GM13976 (cell line): ENCODE measurements at regions not wholly inside any gene's neighbourhood (a gene's known extent, or its start where the extent isn't known, plus 50 kb on each side); places are given as distances from the start of the nearest gene placed in this dataset.

Source experiments
- DNase-seq: peaks from one replicate; pipeline ENCODE4 v3.0.0; 2012; ENCODE audit warnings: low spot score
- in situ Hi-C: fragments of 300-500 bp; cut with MboI; formaldehyde crosslinking; loops from one replicate; pipeline ENCODE4 v1.12.0; 2022; ENCODE audit warnings: low sequenced_read_pairs, mixed read lengths, inconsistent platforms; ENCODE audit not compliant: unreplicated experiment
- TF ChIP-seq, protein P1 (sequence below): IDR thresholded peaks from 2 replicates; pipeline ENCODE4 v1.5.1; 2012; ENCODE audit warnings: borderline replicate concordance, mild to moderate bottlenecking; ENCODE audit not compliant: insufficient read depth; ENCODE audit errors: extremely low read depth, missing control alignments, control extremely low read depth

GRCh38 chr13:71118779-71119364, 748.1 kb downstream of the DACH1 start:
- no peak for DNase-seq
- in situ Hi-C loops: no loop called here
- TF ChIP-seq, protein P1, sequence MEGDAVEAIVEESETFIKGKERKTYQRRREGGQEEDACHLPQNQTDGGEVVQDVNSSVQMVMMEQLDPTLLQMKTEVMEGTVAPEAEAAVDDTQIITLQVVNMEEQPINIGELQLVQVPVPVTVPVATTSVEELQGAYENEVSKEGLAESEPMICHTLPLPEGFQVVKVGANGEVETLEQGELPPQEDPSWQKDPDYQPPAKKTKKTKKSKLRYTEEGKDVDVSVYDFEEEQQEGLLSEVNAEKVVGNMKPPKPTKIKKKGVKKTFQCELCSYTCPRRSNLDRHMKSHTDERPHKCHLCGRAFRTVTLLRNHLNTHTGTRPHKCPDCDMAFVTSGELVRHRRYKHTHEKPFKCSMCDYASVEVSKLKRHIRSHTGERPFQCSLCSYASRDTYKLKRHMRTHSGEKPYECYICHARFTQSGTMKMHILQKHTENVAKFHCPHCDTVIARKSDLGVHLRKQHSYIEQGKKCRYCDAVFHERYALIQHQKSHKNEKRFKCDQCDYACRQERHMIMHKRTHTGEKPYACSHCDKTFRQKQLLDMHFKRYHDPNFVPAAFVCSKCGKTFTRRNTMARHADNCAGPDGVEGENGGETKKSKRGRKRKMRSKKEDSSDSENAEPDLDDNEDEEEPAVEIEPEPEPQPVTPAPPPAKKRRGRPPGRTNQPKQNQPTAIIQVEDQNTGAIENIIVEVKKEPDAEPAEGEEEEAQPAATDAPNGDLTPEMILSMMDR: no peak

DNA sequence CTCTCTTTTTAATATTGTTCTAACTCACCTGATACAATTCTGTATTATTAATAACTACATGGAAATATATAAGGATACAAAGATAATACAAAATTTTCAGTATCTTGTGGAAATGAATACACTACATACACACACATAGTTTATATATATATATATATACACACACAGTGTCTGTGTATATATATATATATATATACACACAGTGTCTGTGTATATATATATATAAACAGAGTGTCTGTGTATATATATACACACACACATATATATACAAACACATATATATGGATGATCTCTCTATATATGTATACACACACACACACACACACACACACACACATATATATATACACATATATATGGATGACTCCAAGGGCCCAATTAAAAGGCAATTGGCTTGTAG, 749.1 kb downstream of the DACH1 start:
- TF ChIP-seq, protein P1: no peak
- no peak for DNase-seq
- in situ Hi-C loops: no loop called here

- in situ Hi-C loops: no loop called here
Observed at GRCh38 chr13:71115301-71115700, 751.7 kb downstream of the DACH1 start.

GRCh38 chr13:71096421-71096820, 770.6 kb downstream of the DACH1 start:
- TF ChIP-seq, protein P1: no peak
- DNase-seq: no peak
- in situ Hi-C loops: no loop called here

More at GRCh38 chr13:71115301-71115700, 751.7 kb downstream of the DACH1 start:
- no peak for DNase-seq
- TF ChIP-seq, protein P1: no peak

- TF ChIP-seq, protein P1: no peak
- in situ Hi-C loops: no loop called here
- no peak for DNase-seq
Observed at GRCh38 chr13:71090990-71091389, 776.0 kb downstream of the DACH1 start.

GRCh38 chr13:71089056-71089455, 777.9 kb downstream of the DACH1 start:
- in situ Hi-C loops: no loop called here
- no peak for DNase-seq
- TF ChIP-seq, protein P1: no peak
